ENCODE measurements at regions not wholly inside any gene's neighbourhood (a gene's known extent, or its start where the extent isn't known, plus 50 kb on each side); places are given as distances from the start of the nearest gene placed in this dataset.

- no peak for ATAC-seq
- H3K9ac ChIP-seq (ENCODE audit: insufficient read depth in 1 of 2, low read depth in 2 of 2, low read length in 2 of 2) = no peak overlapping the region
- DNase-seq (ENCODE audit: extremely low read depth in 1 of 4, low spot score in 3 of 4) = no peak
- intact Hi-C loops (cut with micrococcal nuclease) = no loop called here
- TF ChIP-seq ZNF740 (CRISPR knock-in tag; IDR thresholded peaks at IDR 0.05) (no peak), ZNF740 (tag; IDR thresholded peaks at IDR 0.05) (no peak), MXD1 (CRISPR knock-in tag; IDR thresholded peaks at IDR 0.05; ENCODE audit: borderline replicate concordance, poor library complexity, severe bottlenecking) (no peak)
- no peaks in the 10 kb centered on the region for H3K9me1 ChIP-seq (ENCODE audit: control insufficient read depth, insufficient read depth, low read length)
- H3K4me2 ChIP-seq (ENCODE audit: insufficient read depth, low read length) = no peak overlapping the region
- H3K36me3 ChIP-seq (ENCODE audit: control insufficient read depth, insufficient read depth, low read length) = no peaks in the 10 kb centered on the region
- POLR2A ChIA-PET = no interaction called here
- CTCF ChIA-PET (ENCODE audit: low intra/inter-chr PET ratio) = no interaction called here
- no peaks in the 10 kb centered on the region for H3K9me3 ChIP-seq (replicated peaks; ENCODE audit: control insufficient read depth, insufficient read depth, low read depth, low read length)
- H2AFZ ChIP-seq (ENCODE audit: low read depth, low read length) = no peak overlapping the region
- no peak for FAIRE-seq
- no peaks in the 10 kb centered on the region for H3K79me2 ChIP-seq (ENCODE audit: control insufficient read depth, insufficient read depth, low read length)
- under 1% methylated on average over 18 of the region's 37 CpGs for WGBS (ENCODE audit: insufficient coverage, low coverage, missing lambda C conversion rate)
- in situ Hi-C loops (cut with MboI) = no loop called here
- no peak overlapping the region for H3K27ac ChIP-seq (ENCODE audit: extremely low read depth, low read depth, low read length)
- H3K4me1 ChIP-seq (replicated peaks in 1 of 2; ENCODE audit: control insufficient read depth in 2 of 2, insufficient read depth in 2 of 2, low read length in 2 of 2) = no peaks in the 10 kb centered on the region; a peak in 1 of 5 replicates
- no peaks in the 10 kb centered on the region for H3K27me3 ChIP-seq (ENCODE audit: control insufficient read depth in 2 of 2, insufficient read depth in 2 of 2, low read length in 2 of 2)
- no peak overlapping the region for H3K4me3 ChIP-seq
- no TSS peak for BruUV-seq (replicated peaks)
- H4K20me1 ChIP-seq (replicated peaks; ENCODE audit: control insufficient read depth, insufficient read depth, low read length) = no peaks in the 10 kb centered on the region
Observed at GRCh38 chr3:87052499-87053260, 61.7 kb upstream of the VGLL3 start.

All from K562 (cell line).